OCI-M2 (cell line): ENCODE measurements at regions not wholly inside any gene's neighbourhood (a gene's known extent, or its start where the extent isn't known, plus 50 kb on each side); places are given as distances from the start of the nearest gene placed in this dataset.

Source experiments
- DNase-seq: peaks from one replicate; lab custom pipeline; 2025; ENCODE audit not compliant: unreplicated experiment; lab: John Stamatoyannopoulos, UW

- no peak for DNase-seq
These were observed 1375.4 kb upstream of the CELF4 start for GRCh38 chr18:38940863-38941531.

GRCh38 chr18:38940475-38940862 lies 1374.9 kb upstream of the CELF4 start:
- no peak for DNase-seq

GRCh38 chr18:38933910-38934510 lies 1368.4 kb upstream of the CELF4 start:
- DNase-seq: no peak

- DNase-seq: no peak
These were observed 1367.7 kb upstream of the CELF4 start for GRCh38 chr18:38933322-38933721.

GRCh38 chr18:38932752-38933151 lies 1367.2 kb upstream of the CELF4 start:
- DNase-seq: no peak

- no peak for DNase-seq
These were observed 1366.1 kb upstream of the CELF4 start for GRCh38 chr18:38931754-38932050.

- no peak for DNase-seq
These were observed 1365.5 kb upstream of the CELF4 start for GRCh38 chr18:38930881-38931753.

- no peak for DNase-seq
These were observed 1357.9 kb upstream of the CELF4 start for GRCh38 chr18:38923540-38923939.

GRCh38 chr18:38923126-38923525 lies 1357.5 kb upstream of the CELF4 start:
- DNase-seq: no peak

GRCh38 chr18:38909972-38910371 lies 1344.4 kb upstream of the CELF4 start:
- no peak for DNase-seq

GRCh38 chr18:38902796-38903195 lies 1337.2 kb upstream of the CELF4 start:
- no peak for DNase-seq

GRCh38 chr18:38900445-38900844 lies 1334.8 kb upstream of the CELF4 start:
- DNase-seq: no peak

- no peak for DNase-seq
These were observed 1334.4 kb upstream of the CELF4 start for GRCh38 chr18:38900031-38900430.

- DNase-seq: no peak
These were observed 1333.7 kb upstream of the CELF4 start for GRCh38 chr18:38899252-38899651.

GRCh38 chr18:38898167-38898566 lies 1332.6 kb upstream of the CELF4 start:
- no peak for DNase-seq

- DNase-seq: no peak
These were observed 1330.0 kb upstream of the CELF4 start for GRCh38 chr18:38895560-38895959.

- no peak for DNase-seq
These were observed 1322.0 kb upstream of the CELF4 start for GRCh38 chr18:38887671-38888020.

GRCh38 chr18:38886861-38887670 lies 1321.5 kb upstream of the CELF4 start:
- no peak for DNase-seq

GRCh38 chr18:38886235-38886634 lies 1320.6 kb upstream of the CELF4 start:
- no peak for DNase-seq

GRCh38 chr18:38884050-38884449 lies 1318.5 kb upstream of the CELF4 start:
- DNase-seq: no peak

- no peak for DNase-seq
These were observed 1317.5 kb upstream of the CELF4 start for GRCh38 chr18:38883111-38883510.

- no peak for DNase-seq
These were observed 1314.3 kb upstream of the CELF4 start for GRCh38 chr18:38879871-38880270.
